Activated CD4-positive, alpha-beta T cell treated with anti-CD3 and anti-CD28 coated beads, Interleukin-10, Interleukin-2, amounts not matched to agents 100 ng/mL and 50 ng/mL, durations not matched to agents 16 hours and 8 hours (primary cell): ENCODE measurements at regions not wholly inside any gene's neighbourhood (a gene's known extent, or its start where the extent isn't known, plus 50 kb on each side); places are given as distances from the start of the nearest gene placed in this dataset.
A peak's percentile ranks its signal among the peaks of the same experiment; 100 is the strongest.

ENCODE experiments used
- DNase-seq: peaks from one replicate; pipeline ENCODE4 v3.0.0-alpha.2; 2020

- no peak for DNase-seq
Measured at GRCh38 chr6:101230866-101231265, 162.6 kb upstream of the GRIK2 start.

- no peak for DNase-seq
Measured at GRCh38 chr6:101231606-101232235, 161.8 kb upstream of the GRIK2 start.

GRCh38 chr6:101232961-101233360, 160.5 kb upstream of the GRIK2 start:
- DNase-seq: no peak

GRCh38 chr6:101236709-101237108, 156.8 kb upstream of the GRIK2 start:
- DNase-seq: no peak

GRCh38 chr6:101241442-101241841, 152.1 kb upstream of the GRIK2 start:
- no peak for DNase-seq

- DNase-seq: no peak
Measured at GRCh38 chr6:101249470-101249869, 144.0 kb upstream of the GRIK2 start.

- no peak for DNase-seq
Measured at GRCh38 chr6:101257163-101257562, 136.3 kb upstream of the GRIK2 start.

- no peak for DNase-seq
Measured at GRCh38 chr6:101259505-101259904, 134.0 kb upstream of the GRIK2 start.

GRCh38 chr6:101263596-101263995, 129.9 kb upstream of the GRIK2 start:
- DNase-seq: no peak

GRCh38 chr6:101266063-101266462, 127.4 kb upstream of the GRIK2 start:
- DNase-seq: peak; percentile 6

- DNase-seq: no peak
Measured at GRCh38 chr6:101268541-101268940, 125.0 kb upstream of the GRIK2 start.

- no peak for DNase-seq
Measured at GRCh38 chr6:101275251-101275650, 118.3 kb upstream of the GRIK2 start.

GRCh38 chr6:101276066-101276465, 117.4 kb upstream of the GRIK2 start:
- no peak for DNase-seq

GRCh38 chr6:101279410-101279809, 114.1 kb upstream of the GRIK2 start:
- no peak for DNase-seq

- no peak for DNase-seq
Measured at GRCh38 chr6:101281266-101281665, 112.2 kb upstream of the GRIK2 start.

- no peak for DNase-seq
Measured at GRCh38 chr6:101284131-101284530, 109.4 kb upstream of the GRIK2 start.

GRCh38 chr6:101286146-101286545, 107.4 kb upstream of the GRIK2 start:
- no peak for DNase-seq

GRCh38 chr6:101290346-101290745, 103.2 kb upstream of the GRIK2 start:
- no peak for DNase-seq

- DNase-seq: no peak
Measured at GRCh38 chr6:101294051-101294638, 99.4 kb upstream of the GRIK2 start.

- no peak for DNase-seq
Measured at GRCh38 chr6:101294676-101295075, 98.8 kb upstream of the GRIK2 start.

GRCh38 chr6:101296169-101296960, 97.1 kb upstream of the GRIK2 start:
- DNase-seq: no peak

GRCh38 chr6:101302593-101302992, 90.9 kb upstream of the GRIK2 start:
- DNase-seq: no peak

- DNase-seq: no peak
Measured at GRCh38 chr6:101303495-101303894, 90.0 kb upstream of the GRIK2 start.

GRCh38 chr6:101312652-101313051, 80.9 kb upstream of the GRIK2 start:
- DNase-seq: no peak
